GM12801 (cell line): ENCODE measurements at regions not wholly inside any gene's neighbourhood (a gene's known extent, or its start where the extent isn't known, plus 50 kb on each side); places are given as distances from the start of the nearest gene placed in this dataset.

Source experiments
- TF ChIP-seq, protein P1 (sequence below): IDR thresholded peaks from one replicate; pipeline ENCODE4 v1.5.1; 2011; ENCODE audit warnings: control low read depth; ENCODE audit not compliant: insufficient read length; ENCODE audit errors: extremely low read depth

DNA sequence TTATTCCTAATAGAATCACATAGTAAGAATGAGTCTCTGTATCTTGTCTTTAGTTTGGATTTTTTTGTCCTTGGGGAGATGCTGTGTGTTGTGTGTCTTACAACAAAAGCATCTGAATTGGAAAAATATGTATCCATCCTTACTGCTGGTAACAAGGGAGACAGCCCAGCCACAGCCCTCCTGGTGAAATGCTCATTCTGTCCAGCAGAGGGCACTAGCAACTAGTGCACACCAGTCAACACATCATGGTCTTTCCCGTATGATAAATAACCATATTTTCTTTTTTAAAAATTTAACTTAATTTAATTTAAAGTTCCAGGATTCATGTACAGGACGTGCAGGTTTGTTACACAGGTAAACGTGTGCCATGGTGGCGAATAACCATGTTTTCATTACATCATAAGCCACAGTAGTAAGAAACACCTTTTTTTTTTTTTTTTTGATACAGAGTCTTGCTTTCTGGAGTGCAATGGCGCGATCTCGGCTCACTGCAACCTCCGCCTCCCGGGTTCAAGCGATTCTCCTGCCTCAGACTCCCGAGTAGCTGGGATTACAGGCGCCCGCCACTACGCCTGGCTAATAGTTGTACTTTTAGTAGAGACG lies 245.1 kb downstream of the PTBP2 start:
- TF ChIP-seq, protein P1, sequence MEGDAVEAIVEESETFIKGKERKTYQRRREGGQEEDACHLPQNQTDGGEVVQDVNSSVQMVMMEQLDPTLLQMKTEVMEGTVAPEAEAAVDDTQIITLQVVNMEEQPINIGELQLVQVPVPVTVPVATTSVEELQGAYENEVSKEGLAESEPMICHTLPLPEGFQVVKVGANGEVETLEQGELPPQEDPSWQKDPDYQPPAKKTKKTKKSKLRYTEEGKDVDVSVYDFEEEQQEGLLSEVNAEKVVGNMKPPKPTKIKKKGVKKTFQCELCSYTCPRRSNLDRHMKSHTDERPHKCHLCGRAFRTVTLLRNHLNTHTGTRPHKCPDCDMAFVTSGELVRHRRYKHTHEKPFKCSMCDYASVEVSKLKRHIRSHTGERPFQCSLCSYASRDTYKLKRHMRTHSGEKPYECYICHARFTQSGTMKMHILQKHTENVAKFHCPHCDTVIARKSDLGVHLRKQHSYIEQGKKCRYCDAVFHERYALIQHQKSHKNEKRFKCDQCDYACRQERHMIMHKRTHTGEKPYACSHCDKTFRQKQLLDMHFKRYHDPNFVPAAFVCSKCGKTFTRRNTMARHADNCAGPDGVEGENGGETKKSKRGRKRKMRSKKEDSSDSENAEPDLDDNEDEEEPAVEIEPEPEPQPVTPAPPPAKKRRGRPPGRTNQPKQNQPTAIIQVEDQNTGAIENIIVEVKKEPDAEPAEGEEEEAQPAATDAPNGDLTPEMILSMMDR, result peak; percentile 37

DNA sequence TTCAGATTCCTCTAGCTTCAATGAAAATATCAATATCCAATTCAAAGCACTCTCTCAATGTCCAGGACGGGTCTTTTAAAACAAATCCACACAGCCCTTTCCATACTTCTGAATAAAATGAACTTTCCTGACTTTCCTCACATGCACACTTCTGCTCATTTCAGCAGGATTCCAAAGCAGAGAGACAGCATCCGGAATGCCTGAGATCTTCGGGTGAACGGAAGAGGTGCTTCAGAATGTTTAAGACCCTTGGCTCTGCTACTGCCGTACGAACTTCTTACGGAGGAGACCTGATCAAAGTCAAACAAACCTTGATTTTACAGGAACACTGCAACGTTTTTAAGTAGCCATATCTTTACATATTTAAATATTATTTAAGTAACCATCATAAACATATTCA lies 245.7 kb downstream of the PTBP2 start:
- TF ChIP-seq, protein P1, result no peak

DNA sequence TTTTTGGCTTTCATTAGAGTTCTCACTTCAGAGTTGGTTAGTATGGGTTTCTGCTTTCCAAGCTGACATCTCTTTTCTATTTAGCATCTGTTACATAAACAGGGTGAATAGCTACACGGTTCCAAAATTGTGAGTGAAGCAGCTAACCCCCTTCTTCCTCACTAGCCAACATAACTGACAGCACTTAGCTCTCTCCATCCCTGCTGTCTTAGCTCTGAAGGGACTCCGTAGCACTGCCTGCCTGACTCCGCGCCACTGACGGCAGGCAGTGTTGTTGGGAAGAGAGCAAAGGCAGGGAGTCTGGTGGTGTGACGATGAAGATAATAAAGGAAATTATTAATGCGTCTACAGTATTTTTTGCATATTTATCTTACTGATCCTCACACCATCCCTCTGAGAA lies 247.0 kb downstream of the PTBP2 start:
- TF ChIP-seq, protein P1, result no peak

DNA sequence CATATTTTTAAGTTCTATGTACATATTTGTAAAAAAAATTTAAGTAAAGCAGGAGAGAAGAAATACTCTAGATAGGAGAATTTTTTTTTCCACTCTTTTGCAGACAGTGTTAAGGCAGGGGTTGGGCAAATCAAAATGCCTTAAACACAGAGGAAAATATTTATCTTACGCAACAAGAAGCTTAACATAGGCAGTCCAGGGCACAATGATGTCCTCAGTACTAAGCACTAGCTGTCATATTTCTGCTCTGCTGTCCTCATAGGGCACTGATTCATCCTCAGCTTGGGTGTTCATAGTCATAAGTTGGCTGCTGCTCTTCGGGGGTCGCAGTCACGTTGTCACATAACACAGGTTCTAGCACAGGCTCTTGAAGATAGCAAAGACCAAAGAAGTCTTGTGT lies 247.4 kb downstream of the PTBP2 start:
- TF ChIP-seq, protein P1, result no peak

DNA sequence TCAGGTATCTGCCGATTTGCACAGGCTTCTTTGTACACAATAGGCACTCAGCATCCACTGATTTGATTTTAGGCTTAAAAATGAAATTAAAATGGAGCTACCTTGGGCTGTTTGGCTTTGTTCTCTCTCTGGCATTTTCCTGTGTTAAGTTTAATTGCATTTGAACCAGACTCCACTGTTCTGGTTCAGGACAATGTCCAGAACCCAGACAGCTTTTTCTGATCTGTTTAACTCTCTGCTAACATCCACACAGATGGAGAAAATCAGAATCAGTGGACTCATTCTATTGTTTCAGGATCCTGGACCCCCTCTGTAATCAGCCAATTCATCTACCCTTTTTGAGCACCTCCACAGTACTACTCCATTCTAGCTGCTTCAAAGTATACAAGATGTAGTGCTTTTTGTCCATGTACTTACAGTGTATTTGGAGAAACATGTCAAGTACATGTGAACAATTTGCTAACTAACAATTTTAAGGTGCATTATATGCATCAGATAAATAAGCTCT lies 248.1 kb downstream of the PTBP2 start:
- TF ChIP-seq, protein P1, result no peak

DNA sequence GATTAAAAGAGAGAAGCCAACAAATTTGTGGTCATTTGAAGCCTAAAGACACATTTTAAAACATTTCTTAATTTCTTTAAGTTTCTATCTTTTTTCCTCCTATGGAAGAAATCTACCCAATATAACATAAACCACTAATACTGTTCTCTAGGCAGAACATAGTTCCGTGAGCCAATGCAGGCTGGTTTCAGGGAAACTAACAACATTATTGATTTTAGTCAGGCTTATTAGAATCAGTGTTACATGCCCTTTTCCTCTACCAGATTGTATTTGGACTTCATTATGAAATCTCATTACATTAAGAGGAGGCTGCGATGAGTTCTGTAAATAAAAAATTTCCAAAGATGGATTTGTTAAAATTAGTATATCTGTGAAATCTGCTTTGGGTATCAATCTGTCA lies 249.9 kb downstream of the PTBP2 start:
- TF ChIP-seq, protein P1, result no peak

DNA sequence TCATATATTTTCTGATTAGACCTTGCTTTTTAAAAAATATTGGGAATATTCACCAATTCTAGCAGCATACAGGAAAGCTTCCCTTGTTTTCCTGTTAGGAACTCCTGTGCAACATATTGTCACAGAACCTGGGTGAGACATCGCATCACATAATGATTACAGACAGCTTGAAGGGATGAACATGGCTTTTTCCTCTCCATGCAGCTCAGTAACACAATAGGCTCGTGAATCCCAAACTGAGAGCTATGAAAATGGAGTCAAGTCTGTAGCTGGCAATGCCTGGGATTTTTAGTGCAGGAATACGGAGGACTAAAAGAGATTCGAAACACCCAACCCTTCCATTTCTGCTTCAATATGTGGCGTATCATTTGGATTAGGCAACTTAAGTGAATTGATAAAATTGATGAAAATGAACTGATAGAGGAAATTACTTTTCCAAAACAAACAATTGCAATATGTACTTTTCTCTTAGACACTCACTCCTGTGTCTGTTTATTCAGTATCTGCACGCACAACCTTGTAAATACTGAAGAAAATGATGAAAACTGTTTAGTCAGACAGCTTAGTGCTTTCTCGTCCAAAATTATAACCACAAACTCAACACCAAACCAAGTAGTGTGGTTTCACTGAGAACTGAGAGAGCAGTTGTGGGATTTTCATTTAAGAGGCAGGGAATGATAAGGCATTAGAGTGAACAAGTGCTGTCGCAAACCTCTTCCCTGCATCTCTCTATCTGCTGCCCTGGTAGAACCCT lies 250.4 kb downstream of the PTBP2 start:
- TF ChIP-seq, protein P1, result no peak
